ENCODE measurements at regions not wholly inside any gene's neighbourhood (a gene's known extent, or its start where the extent isn't known, plus 50 kb on each side); places are given as distances from the start of the nearest gene placed in this dataset.

- no peak for TF ChIP-seq CTCF (IDR thresholded peaks at IDR 0.05; ENCODE audit: low read depth, low read length, poor library complexity, severe bottlenecking)
- TF ChIP-seq EZH2phosphoT487 (IDR thresholded peaks at IDR 0.05; ENCODE audit: borderline replicate concordance, low read length) = no peak
Observed at GRCh38 chr13:74278901-74279300, 144.7 kb upstream of the KLF12 start.
